Liver (tissue), 8 donors: ENCODE measurements at regions not wholly inside any gene's neighbourhood (a gene's known extent, or its start where the extent isn't known, plus 50 kb on each side); places are given as distances from the start of the nearest gene placed in this dataset.

Experiments
- DNase-seq: peaks from one replicate; pipeline ENCODE4 v3.0.0-alpha.2; 2017; ENCODE audit warnings: low spot score
- H3K27ac ChIP-seq, 2 donors: one replicate each; pipeline ENCODE4 v1.7.0; 2013; ENCODE audit warnings: inconsistent platforms in 2 of 2, low read length in 2 of 2, control low read depth in 1 of 2, low read depth in 1 of 2, mild to moderate bottlenecking in 1 of 2
- H3K27me3 ChIP-seq, 4 donors: one replicate each; pipeline versions ENCODE4 v1.6.1 to v1.7.0; 2013; ENCODE audit warnings: low read length in 3 of 4, inconsistent platforms in 1 of 4, mild to moderate bottlenecking in 1 of 4, moderate library complexity in 1 of 4; ENCODE audit not compliant: control insufficient read depth in 4 of 4, insufficient read depth in 4 of 4
- H3K36me3 ChIP-seq, 4 donors: one replicate each; pipeline versions ENCODE4 v1.6.1 to v1.7.0; 2013; ENCODE audit warnings: low read length in 3 of 4, mild to moderate bottlenecking in 3 of 4, low read depth in 1 of 4, moderate library complexity in 1 of 4; ENCODE audit not compliant: control insufficient read depth in 4 of 4, insufficient read depth in 3 of 4
- H3K4me1 ChIP-seq, 4 donors: one replicate each; pipeline versions ENCODE4 v1.6.1 to v1.7.0; 2013; ENCODE audit warnings: low read length in 3 of 4, mild to moderate bottlenecking in 3 of 4, moderate library complexity in 1 of 4; ENCODE audit not compliant: control insufficient read depth in 4 of 4, insufficient read depth in 4 of 4
- H3K4me3 ChIP-seq, 3 donors: one replicate each; pipeline versions ENCODE4 v1.6.1 to v1.7.0; 2013; ENCODE audit warnings: low read length in 3 of 3, control low read depth in 1 of 3, low read depth in 1 of 3, mild to moderate bottlenecking in 1 of 3
- H3K9ac ChIP-seq, 2 donors: one replicate each; pipeline ENCODE4 v1.7.0; 2013; ENCODE audit warnings: low read length in 2 of 2, mild to moderate bottlenecking in 2 of 2, moderate library complexity in 2 of 2, control low read depth in 1 of 2, low read depth in 1 of 2
- H3K9me3 ChIP-seq, 4 donors: one replicate each; pipeline versions ENCODE4 v1.6.1 to v1.7.0; 2013; ENCODE audit warnings: low read length in 3 of 4; ENCODE audit not compliant: control insufficient read depth in 4 of 4
- EGR1 ChIP-seq, 2 donors: IDR thresholded peaks; 2 replicates each; pipeline ENCODE4 v1.6.1; 2016 to 2018; ENCODE audit warnings: antibody characterized with exemption in 2 of 2, low read depth in 2 of 2
- FOXA1 ChIP-seq: IDR thresholded peaks from 2 replicates; pipeline ENCODE4 v1.6.1; 2016; ENCODE audit warnings: antibody characterized with exemption
- FOXA2 ChIP-seq: IDR thresholded peaks from 2 replicates; pipeline ENCODE4 v1.6.1; 2016; ENCODE audit warnings: antibody characterized with exemption
- GABPA ChIP-seq, 2 donors: IDR thresholded peaks in 1 of 2; conservative IDR thresholded peaks in 1 of 2; 2 replicates each; pipeline ENCODE4 v1.6.1; 2016; ENCODE audit warnings: antibody characterized with exemption in 2 of 2, mild to moderate bottlenecking in 1 of 2, moderate library complexity in 1 of 2
- HNF4A ChIP-seq, 2 donors: conservative IDR thresholded peaks; 2 replicates each; pipeline ENCODE4 v1.6.1; 2016; ENCODE audit warnings: antibody characterized with exemption in 2 of 2, mild to moderate bottlenecking in 2 of 2
- HNF4G ChIP-seq: IDR thresholded peaks from 2 replicates; pipeline ENCODE4 v1.6.1; 2016; ENCODE audit warnings: antibody characterized with exemption
- JUND ChIP-seq, 2 donors: IDR thresholded peaks; 2 replicates each; pipeline ENCODE4 v1.6.1; 2016; ENCODE audit warnings: antibody characterized with exemption in 2 of 2
- NR2F2 ChIP-seq: IDR thresholded peaks from 2 replicates; pipeline ENCODE4 v1.6.1; 2016; ENCODE audit warnings: antibody characterized with exemption
- RAD21 ChIP-seq, 2 donors: IDR thresholded peaks; 2 replicates each; pipeline ENCODE4 v1.6.1; 2016; ENCODE audit warnings: antibody characterized with exemption in 2 of 2, mild to moderate bottlenecking in 2 of 2
- RXRA ChIP-seq, 2 donors: IDR thresholded peaks; 2 replicates each; pipeline ENCODE4 v1.6.1; 2017 to 2018; ENCODE audit warnings: antibody characterized with exemption in 2 of 2, mild to moderate bottlenecking in 1 of 2
- SP1 ChIP-seq: IDR thresholded peaks from 2 replicates; pipeline ENCODE4 v1.6.1; 2018; ENCODE audit warnings: antibody characterized with exemption, mild to moderate bottlenecking
- TAF1 ChIP-seq: conservative IDR thresholded peaks from 2 replicates; pipeline ENCODE4 v1.6.1; 2016; ENCODE audit warnings: antibody characterized with exemption, mild to moderate bottlenecking
- YY1 ChIP-seq: IDR thresholded peaks from 2 replicates; pipeline ENCODE4 v1.6.1; 2016; ENCODE audit warnings: antibody characterized with exemption, mild to moderate bottlenecking
- WGBS: extraction: QIAGEN DNeasy Blood & Tissue Kit; methylation state at CpG from one replicate; pipeline ENCODE4 v1.1.7; 2013; 5-methylcytosine and 5-hydroxymethylcytosine counted together
- TF ChIP-seq, protein P1 (sequence below): IDR thresholded peaks from 2 replicates; pipeline ENCODE4 v1.6.1; 2016; ENCODE audit warnings: antibody characterized with exemption
- TF ChIP-seq, protein P2 (sequence below): fragments of 150-350 bp; IDR thresholded peaks from 2 replicates; pipeline ENCODE4 v1.5.1; 2017; ENCODE audit warnings: improper control_type of control experiment, low read depth, low read length; ENCODE audit not compliant: missing input control
- TF ChIP-seq, protein P3 (sequence below): IDR thresholded peaks from 2 replicates; pipeline ENCODE4 v1.6.1; 2016; ENCODE audit warnings: antibody characterized with exemption
- TF ChIP-seq, protein P4 (sequence below): IDR thresholded peaks from 2 replicates; pipeline ENCODE4 v1.6.1; 2016; ENCODE audit warnings: antibody characterized with exemption, mild to moderate bottlenecking
- TF ChIP-seq, protein P5 (sequence below): IDR thresholded peaks from 2 replicates; pipeline ENCODE4 v1.6.1; 2016; ENCODE audit warnings: antibody characterized with exemption
- donor health status: healthy.
- donor health status: healthy.
- donor health status: healthy.
- donor health status: healthy.
- donor health status: healthy.

DNA sequence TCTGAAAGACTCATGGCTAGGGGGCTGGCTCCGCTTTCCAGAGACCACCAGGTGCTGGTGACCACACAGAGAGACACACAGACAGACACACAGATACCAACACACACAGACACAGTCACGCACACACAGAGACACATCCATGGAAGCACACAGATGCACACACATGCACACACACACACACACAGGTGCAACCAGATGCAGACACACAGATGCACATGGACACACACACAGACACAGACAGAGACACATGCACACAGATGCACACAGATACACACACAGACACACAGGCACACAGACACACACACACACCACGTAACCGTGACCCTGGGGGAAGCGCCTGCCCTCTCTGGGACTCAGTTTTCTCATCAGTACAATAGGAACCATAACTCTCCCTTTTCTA lies 132.2 kb downstream of the WNT7A start:
- peaks cover 0 to 1% (median 0%) of the 10 kb centered on the region in 4 donors for H3K9me3 ChIP-seq

DNA sequence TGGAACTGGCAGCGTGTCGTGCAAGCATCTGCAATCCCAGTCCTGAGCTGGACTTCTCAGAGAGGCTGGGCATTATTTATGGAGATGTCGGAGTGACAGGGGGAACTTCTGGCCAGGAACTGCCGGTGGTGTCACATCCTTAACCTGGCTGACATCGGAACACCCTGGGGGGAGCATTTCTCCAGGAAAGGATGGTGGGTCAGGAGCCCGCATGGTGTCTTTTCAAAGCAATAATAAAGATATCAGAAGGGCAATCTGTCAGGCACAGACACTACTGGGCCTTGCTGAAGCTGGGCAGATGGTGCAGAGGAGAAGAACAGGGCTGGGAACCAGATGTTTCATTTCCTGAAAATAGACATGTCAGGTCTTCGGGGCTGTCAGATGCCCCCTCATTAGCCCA lies 133.5 kb downstream of the WNT7A start:
- Histone ChIP-seq H3K4me3 (no peak overlapping the region), H3K36me3 (no peaks in the 10 kb centered on the region), H3K9me3 (peaks cover 0 to 4% (median 0%) of the 10 kb centered on the region in 4 donors), H3K9ac (no peak overlapping the region), H3K27me3 (no peaks in the 10 kb centered on the region), H3K4me1 (no peaks in the 10 kb centered on the region), H3K27ac (no peak overlapping the region)
- no peak for DNase-seq
- 66% methylated on average over 7 of the region's 7 CpGs for WGBS
- TF ChIP-seq SP1 (no peak), RAD21 (IDR thresholded peaks at IDR 0.05) (no peak), FOXA1 (no peak), HNF4G (no peak), EGR1 (IDR thresholded peaks at IDR 0.05; ENCODE audit: low read depth in 2 of 2) (no peak), NR2F2 (no peak), GABPA (IDR thresholded peaks at IDR 0.05 in 1 of 2, conservative IDR thresholded peaks at IDR 0.05 in 1 of 2) (no peak), JUND (IDR thresholded peaks at IDR 0.05) (no peak), RXRA (IDR thresholded peaks at IDR 0.05) (no peak), FOXA2 (no peak)
- TF ChIP-seq, protein P1, sequence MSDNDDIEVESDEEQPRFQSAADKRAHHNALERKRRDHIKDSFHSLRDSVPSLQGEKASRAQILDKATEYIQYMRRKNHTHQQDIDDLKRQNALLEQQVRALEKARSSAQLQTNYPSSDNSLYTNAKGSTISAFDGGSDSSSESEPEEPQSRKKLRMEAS, result no peak
- TF ChIP-seq, protein P2, sequence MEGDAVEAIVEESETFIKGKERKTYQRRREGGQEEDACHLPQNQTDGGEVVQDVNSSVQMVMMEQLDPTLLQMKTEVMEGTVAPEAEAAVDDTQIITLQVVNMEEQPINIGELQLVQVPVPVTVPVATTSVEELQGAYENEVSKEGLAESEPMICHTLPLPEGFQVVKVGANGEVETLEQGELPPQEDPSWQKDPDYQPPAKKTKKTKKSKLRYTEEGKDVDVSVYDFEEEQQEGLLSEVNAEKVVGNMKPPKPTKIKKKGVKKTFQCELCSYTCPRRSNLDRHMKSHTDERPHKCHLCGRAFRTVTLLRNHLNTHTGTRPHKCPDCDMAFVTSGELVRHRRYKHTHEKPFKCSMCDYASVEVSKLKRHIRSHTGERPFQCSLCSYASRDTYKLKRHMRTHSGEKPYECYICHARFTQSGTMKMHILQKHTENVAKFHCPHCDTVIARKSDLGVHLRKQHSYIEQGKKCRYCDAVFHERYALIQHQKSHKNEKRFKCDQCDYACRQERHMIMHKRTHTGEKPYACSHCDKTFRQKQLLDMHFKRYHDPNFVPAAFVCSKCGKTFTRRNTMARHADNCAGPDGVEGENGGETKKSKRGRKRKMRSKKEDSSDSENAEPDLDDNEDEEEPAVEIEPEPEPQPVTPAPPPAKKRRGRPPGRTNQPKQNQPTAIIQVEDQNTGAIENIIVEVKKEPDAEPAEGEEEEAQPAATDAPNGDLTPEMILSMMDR, result no peak

More for the DNA sequence above, 132.2 kb downstream of the WNT7A start:
- no peaks in the 10 kb centered on the region for H3K4me1 ChIP-seq
- H3K36me3 ChIP-seq, result no peaks in the 10 kb centered on the region
- no peak overlapping the region for H3K9ac ChIP-seq
- no peak overlapping the region for H3K27ac ChIP-seq
- no peak overlapping the region for H3K4me3 ChIP-seq
- TF ChIP-seq HNF4G (no peak), FOXA2 (no peak), EGR1 (IDR thresholded peaks at IDR 0.05; ENCODE audit: low read depth in 2 of 2) (no peak), NR2F2 (no peak), RXRA (IDR thresholded peaks at IDR 0.05) (no peak), SP1 (no peak), FOXA1 (no peak), GABPA (IDR thresholded peaks at IDR 0.05 in 1 of 2, conservative IDR thresholded peaks at IDR 0.05 in 1 of 2) (no peak), HNF4A (conservative IDR thresholded peaks at IDR 0.05) (no peak), YY1 (no peak), TAF1 (no peak), JUND (IDR thresholded peaks at IDR 0.05) (no peak), RAD21 (IDR thresholded peaks at IDR 0.05) (no peak)
- TF ChIP-seq, protein P1, result no peak
- TF ChIP-seq, protein P3, sequence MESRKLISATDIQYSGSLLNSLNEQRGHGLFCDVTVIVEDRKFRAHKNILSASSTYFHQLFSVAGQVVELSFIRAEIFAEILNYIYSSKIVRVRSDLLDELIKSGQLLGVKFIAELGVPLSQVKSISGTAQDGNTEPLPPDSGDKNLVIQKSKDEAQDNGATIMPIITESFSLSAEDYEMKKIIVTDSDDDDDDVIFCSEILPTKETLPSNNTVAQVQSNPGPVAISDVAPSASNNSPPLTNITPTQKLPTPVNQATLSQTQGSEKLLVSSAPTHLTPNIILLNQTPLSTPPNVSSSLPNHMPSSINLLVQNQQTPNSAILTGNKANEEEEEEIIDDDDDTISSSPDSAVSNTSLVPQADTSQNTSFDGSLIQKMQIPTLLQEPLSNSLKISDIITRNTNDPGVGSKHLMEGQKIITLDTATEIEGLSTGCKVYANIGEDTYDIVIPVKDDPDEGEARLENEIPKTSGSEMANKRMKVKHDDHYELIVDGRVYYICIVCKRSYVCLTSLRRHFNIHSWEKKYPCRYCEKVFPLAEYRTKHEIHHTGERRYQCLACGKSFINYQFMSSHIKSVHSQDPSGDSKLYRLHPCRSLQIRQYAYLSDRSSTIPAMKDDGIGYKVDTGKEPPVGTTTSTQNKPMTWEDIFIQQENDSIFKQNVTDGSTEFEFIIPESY, result no peak
- TF ChIP-seq, protein P4, sequence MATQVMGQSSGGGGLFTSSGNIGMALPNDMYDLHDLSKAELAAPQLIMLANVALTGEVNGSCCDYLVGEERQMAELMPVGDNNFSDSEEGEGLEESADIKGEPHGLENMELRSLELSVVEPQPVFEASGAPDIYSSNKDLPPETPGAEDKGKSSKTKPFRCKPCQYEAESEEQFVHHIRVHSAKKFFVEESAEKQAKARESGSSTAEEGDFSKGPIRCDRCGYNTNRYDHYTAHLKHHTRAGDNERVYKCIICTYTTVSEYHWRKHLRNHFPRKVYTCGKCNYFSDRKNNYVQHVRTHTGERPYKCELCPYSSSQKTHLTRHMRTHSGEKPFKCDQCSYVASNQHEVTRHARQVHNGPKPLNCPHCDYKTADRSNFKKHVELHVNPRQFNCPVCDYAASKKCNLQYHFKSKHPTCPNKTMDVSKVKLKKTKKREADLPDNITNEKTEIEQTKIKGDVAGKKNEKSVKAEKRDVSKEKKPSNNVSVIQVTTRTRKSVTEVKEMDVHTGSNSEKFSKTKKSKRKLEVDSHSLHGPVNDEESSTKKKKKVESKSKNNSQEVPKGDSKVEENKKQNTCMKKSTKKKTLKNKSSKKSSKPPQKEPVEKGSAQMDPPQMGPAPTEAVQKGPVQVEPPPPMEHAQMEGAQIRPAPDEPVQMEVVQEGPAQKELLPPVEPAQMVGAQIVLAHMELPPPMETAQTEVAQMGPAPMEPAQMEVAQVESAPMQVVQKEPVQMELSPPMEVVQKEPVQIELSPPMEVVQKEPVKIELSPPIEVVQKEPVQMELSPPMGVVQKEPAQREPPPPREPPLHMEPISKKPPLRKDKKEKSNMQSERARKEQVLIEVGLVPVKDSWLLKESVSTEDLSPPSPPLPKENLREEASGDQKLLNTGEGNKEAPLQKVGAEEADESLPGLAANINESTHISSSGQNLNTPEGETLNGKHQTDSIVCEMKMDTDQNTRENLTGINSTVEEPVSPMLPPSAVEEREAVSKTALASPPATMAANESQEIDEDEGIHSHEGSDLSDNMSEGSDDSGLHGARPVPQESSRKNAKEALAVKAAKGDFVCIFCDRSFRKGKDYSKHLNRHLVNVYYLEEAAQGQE, result no peak
- TF ChIP-seq, protein P2, result no peak
- TF ChIP-seq, protein P5, sequence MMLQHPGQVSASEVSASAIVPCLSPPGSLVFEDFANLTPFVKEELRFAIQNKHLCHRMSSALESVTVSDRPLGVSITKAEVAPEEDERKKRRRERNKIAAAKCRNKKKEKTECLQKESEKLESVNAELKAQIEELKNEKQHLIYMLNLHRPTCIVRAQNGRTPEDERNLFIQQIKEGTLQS, result no peak
- 93% methylated on average over 5 of the region's 5 CpGs for WGBS
- DNase-seq, result no peak
- H3K27me3 ChIP-seq, result no peaks in the 10 kb centered on the region
